ENCODE measurements at regions not wholly inside any gene's neighbourhood (a gene's known extent, or its start where the extent isn't known, plus 50 kb on each side); places are given as distances from the start of the nearest gene placed in this dataset.

DNA sequence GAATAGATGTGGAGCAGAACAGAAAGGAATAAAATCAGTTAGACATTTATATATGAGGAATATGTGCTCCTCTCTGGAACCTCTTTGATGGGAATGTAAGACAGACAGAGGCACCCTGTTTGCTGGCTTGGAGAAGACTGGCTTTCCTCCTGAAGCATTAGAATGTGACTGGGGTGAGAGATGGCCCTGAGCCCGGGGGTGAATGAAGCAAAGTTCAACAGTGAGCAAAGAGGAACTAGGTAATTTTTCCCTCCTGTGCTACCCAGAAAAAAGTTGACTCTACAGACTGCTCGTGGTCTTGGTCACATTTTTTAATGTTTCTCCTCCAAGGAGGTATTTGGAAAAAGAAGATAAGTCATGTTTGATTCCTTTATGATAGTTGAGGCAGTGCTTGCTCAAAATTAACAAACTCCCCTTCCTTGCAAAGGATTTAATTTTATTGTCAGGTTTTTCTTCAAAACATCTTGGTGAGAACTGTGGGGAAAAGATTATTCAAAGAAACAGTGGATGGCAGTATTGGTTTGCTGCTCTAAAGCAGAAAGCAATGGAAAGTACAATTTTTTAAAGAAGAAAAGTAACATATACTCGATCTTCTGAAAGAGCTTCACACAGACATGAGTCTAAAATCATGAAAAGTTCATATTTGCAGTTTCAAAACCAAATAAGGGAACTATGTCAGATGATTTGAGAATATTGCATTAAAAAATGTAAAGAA lies 370.4 kb upstream of the CDIN1 start:
- ChIA-PET CTCF (no interaction called here), POLR2A (no interaction called here)
- Histone ChIP-seq H3K4me1 (ENCODE audit: control insufficient read depth, insufficient read depth, low read length) (no peaks in the 10 kb centered on the region), H3K9me3 (ENCODE audit: control insufficient read depth, insufficient read depth, low read depth, low read length) (no peaks in the 10 kb centered on the region), H3K36me3 (ENCODE audit: control insufficient read depth in 2 of 2, insufficient read depth in 1 of 2, low read length in 2 of 2) (no peaks in the 10 kb centered on the region), H3K27ac (ENCODE audit: extremely low read depth, low read depth, low read length) (no peak overlapping the region), H3K4me3 (ENCODE audit: low read depth, low read length) (no peak overlapping the region)
- TF ChIP-seq, protein P1, sequence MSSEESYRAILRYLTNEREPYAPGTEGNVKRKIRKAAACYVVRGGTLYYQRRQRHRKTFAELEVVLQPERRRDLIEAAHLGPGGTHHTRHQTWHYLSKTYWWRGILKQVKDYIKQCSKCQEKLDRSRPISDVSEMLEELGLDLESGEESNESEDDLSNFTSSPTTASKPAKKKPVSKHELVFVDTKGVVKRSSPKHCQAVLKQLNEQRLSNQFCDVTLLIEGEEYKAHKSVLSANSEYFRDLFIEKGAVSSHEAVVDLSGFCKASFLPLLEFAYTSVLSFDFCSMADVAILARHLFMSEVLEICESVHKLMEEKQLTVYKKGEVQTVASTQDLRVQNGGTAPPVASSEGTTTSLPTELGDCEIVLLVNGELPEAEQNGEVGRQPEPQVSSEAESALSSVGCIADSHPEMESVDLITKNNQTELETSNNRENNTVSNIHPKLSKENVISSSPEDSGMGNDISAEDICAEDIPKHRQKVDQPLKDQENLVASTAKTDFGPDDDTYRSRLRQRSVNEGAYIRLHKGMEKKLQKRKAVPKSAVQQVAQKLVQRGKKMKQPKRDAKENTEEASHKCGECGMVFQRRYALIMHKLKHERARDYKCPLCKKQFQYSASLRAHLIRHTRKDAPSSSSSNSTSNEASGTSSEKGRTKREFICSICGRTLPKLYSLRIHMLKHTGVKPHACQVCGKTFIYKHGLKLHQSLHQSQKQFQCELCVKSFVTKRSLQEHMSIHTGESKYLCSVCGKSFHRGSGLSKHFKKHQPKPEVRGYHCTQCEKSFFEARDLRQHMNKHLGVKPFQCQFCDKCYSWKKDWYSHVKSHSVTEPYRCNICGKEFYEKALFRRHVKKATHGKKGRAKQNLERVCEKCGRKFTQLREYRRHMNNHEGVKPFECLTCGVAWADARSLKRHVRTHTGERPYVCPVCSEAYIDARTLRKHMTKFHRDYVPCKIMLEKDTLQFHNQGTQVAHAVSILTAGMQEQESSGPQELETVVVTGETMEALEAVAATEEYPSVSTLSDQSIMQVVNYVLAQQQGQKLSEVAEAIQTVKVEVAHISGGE (tag by site-specific recombination; conservative IDR thresholded peaks at IDR 0.05; ENCODE audit: low read depth), result no peak
- TF ChIP-seq ZNF184 (tag by site-specific recombination; IDR thresholded peaks at IDR 0.05) (no peak), ZNF148 (tag by site-specific recombination; IDR thresholded peaks at IDR 0.05; ENCODE audit: borderline replicate concordance) (no peak), ZFP69B (tag by site-specific recombination; IDR thresholded peaks at IDR 0.05) (no peak), ZNF704 (tag by site-specific recombination; IDR thresholded peaks at IDR 0.05) (no peak), ZNF48 (tag by site-specific recombination; IDR thresholded peaks at IDR 0.05) (no peak), OSR2 (tag by site-specific recombination; IDR thresholded peaks at IDR 0.05) (no peak), ZNF280D (tag by site-specific recombination; IDR thresholded peaks at IDR 0.05) (no peak), ZNF114 (tag by site-specific recombination; IDR thresholded peaks at IDR 0.05) (no peak), ZBTB8A (tag by site-specific recombination; IDR thresholded peaks at IDR 0.05) (no peak), ZNF426 (tag by site-specific recombination; IDR thresholded peaks at IDR 0.05) (no peak), ZNF501 (tag by site-specific recombination; IDR thresholded peaks at IDR 0.05) (no peak), ZNF596 (tag by site-specific recombination; IDR thresholded peaks at IDR 0.05) (no peak), ZNF366 (tag by site-specific recombination; conservative IDR thresholded peaks at IDR 0.05) (no peak), SALL2 (tag by site-specific recombination; IDR thresholded peaks at IDR 0.05; ENCODE audit: borderline replicate concordance) (no peak), ZNF621 (tag by site-specific recombination; IDR thresholded peaks at IDR 0.05) (no peak), ZNF645 (tag by site-specific recombination; IDR thresholded peaks at IDR 0.05) (no peak), ZNF549 (tag by site-specific recombination; IDR thresholded peaks at IDR 0.05) (no peak)
- TF ChIP-seq, protein P2, sequence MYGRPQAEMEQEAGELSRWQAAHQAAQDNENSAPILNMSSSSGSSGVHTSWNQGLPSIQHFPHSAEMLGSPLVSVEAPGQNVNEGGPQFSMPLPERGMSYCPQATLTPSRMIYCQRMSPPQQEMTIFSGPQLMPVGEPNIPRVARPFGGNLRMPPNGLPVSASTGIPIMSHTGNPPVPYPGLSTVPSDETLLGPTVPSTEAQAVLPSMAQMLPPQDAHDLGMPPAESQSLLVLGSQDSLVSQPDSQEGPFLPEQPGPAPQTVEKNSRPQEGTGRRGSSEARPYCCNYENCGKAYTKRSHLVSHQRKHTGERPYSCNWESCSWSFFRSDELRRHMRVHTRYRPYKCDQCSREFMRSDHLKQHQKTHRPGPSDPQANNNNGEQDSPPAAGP (tag by site-specific recombination; IDR thresholded peaks at IDR 0.05), result no peak
- TF ChIP-seq, protein P3, sequence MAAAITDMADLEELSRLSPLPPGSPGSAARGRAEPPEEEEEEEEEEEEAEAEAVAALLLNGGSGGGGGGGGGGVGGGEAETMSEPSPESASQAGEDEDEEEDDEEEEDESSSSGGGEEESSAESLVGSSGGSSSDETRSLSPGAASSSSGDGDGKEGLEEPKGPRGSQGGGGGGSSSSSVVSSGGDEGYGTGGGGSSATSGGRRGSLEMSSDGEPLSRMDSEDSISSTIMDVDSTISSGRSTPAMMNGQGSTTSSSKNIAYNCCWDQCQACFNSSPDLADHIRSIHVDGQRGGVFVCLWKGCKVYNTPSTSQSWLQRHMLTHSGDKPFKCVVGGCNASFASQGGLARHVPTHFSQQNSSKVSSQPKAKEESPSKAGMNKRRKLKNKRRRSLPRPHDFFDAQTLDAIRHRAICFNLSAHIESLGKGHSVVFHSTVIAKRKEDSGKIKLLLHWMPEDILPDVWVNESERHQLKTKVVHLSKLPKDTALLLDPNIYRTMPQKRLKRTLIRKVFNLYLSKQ (tag by site-specific recombination; IDR thresholded peaks at IDR 0.05; ENCODE audit: borderline replicate concordance), result no peak

All from HEK293 (cell line).